Adrenal gland (tissue), 5 donors: ENCODE measurements at regions not wholly inside any gene's neighbourhood (a gene's known extent, or its start where the extent isn't known, plus 50 kb on each side); places are given as distances from the start of the nearest gene placed in this dataset.

Source experiments
- CTCF ChIP-seq, 6 experiments: fragments of 450-650 bp in 4 of 6; fragments of 200-600 bp in 2 of 6; sonication (generic) in 1 of 6; IDR thresholded peaks; 1 replicate in 5 of 6; 2 replicates in 1 of 6; pipeline versions ENCODE4 v1.5.1 to v1.8.0; 2016 to 2021; ENCODE audit warnings: antibody characterized with exemption in 6 of 6, mild to moderate bottlenecking in 2 of 6, moderate library complexity in 1 of 6
- POLR2A ChIP-seq, 2 donors: fragments of 450-650 bp; IDR thresholded peaks; one replicate each; pipeline ENCODE4 v1.6.1; 2017; ENCODE audit warnings: antibody characterized with exemption in 2 of 2, mild to moderate bottlenecking in 2 of 2, moderate library complexity in 1 of 2
- donor health status: DM: no; HTN: no; CAD: no.

GRCh38 chr17:53749178-53749577, 73.5 kb upstream of the KIF2B start:
- TF ChIP-seq CTCF (IDR thresholded peaks at IDR 0.05) (no peak), POLR2A (IDR thresholded peaks at IDR 0.05) (no peak)
